A549 (cell line): ENCODE measurements at regions not wholly inside any gene's neighbourhood (a gene's known extent, or its start where the extent isn't known, plus 50 kb on each side); places are given as distances from the start of the nearest gene placed in this dataset.

Experiments used
- ATAC-seq, 2 experiments: fragments of 200-7000 bp in 1 of 2; fragments of >200 bp in 1 of 2; cut with Nextera tagmentation in 1 of 2; cut with Tn5 transposase in 1 of 2; 3 replicates each; pipeline versions ENCODE4 v1.8.0 to v1.9.1; 2018 to 2020; ENCODE audit warnings: mild to moderate bottlenecking in 1 of 2, moderate library complexity in 1 of 2
- CTCF ChIA-PET: fragments of 300-600 bp; sonication (Branson Sonifier 250); formaldehyde crosslinking; extraction: SDS; loops from one replicate; lab custom pipeline; 2021; ENCODE audit warnings: antibody characterized with exemption, inconsistent platforms; lab: Yijun Ruan, JAX
- POLR2A ChIA-PET: fragments of 350-600 bp; formaldehyde crosslinking; extraction: SDS; loops from one replicate; lab custom pipeline; 2021; ENCODE audit warnings: antibody characterized with exemption, inconsistent platforms; lab: Yijun Ruan, JAX
- DNase-seq, 2 experiments: peaks; one replicate each; pipeline versions ENCODE4 v3.0.0 to v3.0.0-alpha.2; 2011 to 2016; ENCODE audit warnings: low read depth in 1 of 2, low spot score in 1 of 2
- FAIRE-seq: peaks from 2 replicates; lab custom pipeline; 2011; peaks lifted over from hg19 to GRCh38; lab: Jason Lieb, UNC
- H3K27ac ChIP-seq, 2 experiments: fragments of >200 bp; sonication (Bioruptor Twin); formaldehyde crosslinking; 3 replicates each; pipeline ENCODE4 v1.5.1; 2016 to 2017
- H3K4me1 ChIP-seq: fragments of >200 bp; sonication (Bioruptor Twin); formaldehyde crosslinking; 3 replicates; pipeline ENCODE4 v1.6.1; 2016
- H3K4me2 ChIP-seq: fragments of >200 bp; sonication (Bioruptor Twin); formaldehyde crosslinking; 3 replicates; pipeline ENCODE4 v1.6.1; 2016
- H3K4me3 ChIP-seq: fragments of >200 bp; sonication (Bioruptor Twin); formaldehyde crosslinking; 3 replicates; pipeline ENCODE4 v1.5.1; 2016
- H3K9me3 ChIP-seq: fragments of >200 bp; sonication (Bioruptor Twin); formaldehyde crosslinking; 3 replicates; pipeline ENCODE4 v1.6.1; 2016
- CEBPB ChIP-seq, 2 experiments: fragments of >200 bp in 1 of 2; sonication (Bioruptor Twin) in 1 of 2; formaldehyde crosslinking in 1 of 2; IDR thresholded peaks; 2 replicates each; pipeline ENCODE4 v1.6.1; 2012 to 2016
- EP300 ChIP-seq, 2 experiments: fragments of >200 bp; sonication (Bioruptor Twin); formaldehyde crosslinking; IDR thresholded peaks; 2 replicates in 1 of 2; 3 replicates in 1 of 2; pipeline ENCODE4 v1.6.1; 2016 to 2017
- FOSL2 ChIP-seq, 2 experiments: fragments of 450-650 bp in 1 of 2; fragments of >200 bp in 1 of 2; sonication (Bioruptor Twin) in 1 of 2; formaldehyde crosslinking; IDR thresholded peaks; 2 replicates each; pipeline versions ENCODE4 v1.5.0 to v1.6.1; 2016 to 2020; ENCODE audit warnings: mild to moderate bottlenecking in 1 of 2, moderate library complexity in 1 of 2
- FOXS1 ChIP-seq: fragments of 250-450 bp; sonication (Bioruptor Pico); IDR thresholded peaks from 2 replicates; pipeline ENCODE4 v1.5.0; 2020; ENCODE audit warnings: mild to moderate bottlenecking, moderate library complexity
- HES2 ChIP-seq: fragments of >200 bp; sonication (Bioruptor Twin); formaldehyde crosslinking; IDR thresholded peaks from 2 replicates; pipeline ENCODE4 v1.6.1; 2016
- HMGXB4 ChIP-seq: fragments of 250-450 bp; sonication (Bioruptor Pico); IDR thresholded peaks from 2 replicates; pipeline ENCODE4 v1.5.0; 2021; ENCODE audit warnings: mild to moderate bottlenecking, moderate library complexity, borderline replicate concordance
- MAFK ChIP-seq: fragments of 450-650 bp; IDR thresholded peaks from 2 replicates; pipeline ENCODE4 v1.6.1; 2014; ENCODE audit not compliant: partially characterized antibody
- MYC ChIP-seq: IDR thresholded peaks from 2 replicates; pipeline ENCODE4 v1.6.1; 2012; ENCODE audit warnings: mild to moderate bottlenecking, inconsistent platforms, low read length, improper control_type of control experiment, borderline replicate concordance
- NFE2L2 ChIP-seq: fragments of 150-350 bp; conservative IDR thresholded peaks from 2 replicates; pipeline ENCODE4 v1.6.1; 2014; ENCODE audit warnings: low read length
- RAD21 ChIP-seq, 2 experiments: fragments of >200 bp in 1 of 2; sonication (Bioruptor Twin) in 1 of 2; formaldehyde crosslinking in 1 of 2; IDR thresholded peaks in 1 of 2; conservative IDR thresholded peaks in 1 of 2; 2 replicates in 1 of 2; 3 replicates in 1 of 2; pipeline ENCODE4 v1.6.1; 2012 to 2018; ENCODE audit warnings: inconsistent platforms in 1 of 2
- RARB ChIP-seq: fragments of 250-450 bp; sonication (Bioruptor Pico); IDR thresholded peaks from 2 replicates; pipeline ENCODE4 v1.8.0; 2021; ENCODE audit warnings: mild to moderate bottlenecking, moderate library complexity
- REST ChIP-seq: fragments of 200-600 bp; sonication (generic); IDR thresholded peaks from 2 replicates; pipeline ENCODE4 v1.6.1; 2016; ENCODE audit warnings: antibody characterized with exemption, mild to moderate bottlenecking, moderate library complexity
- SMC3 ChIP-seq: fragments of >200 bp; sonication (Bioruptor Twin); formaldehyde crosslinking; IDR thresholded peaks from 3 replicates; pipeline ENCODE4 v1.6.1; 2018; ENCODE audit warnings: inconsistent platforms
- ZNF302 ChIP-seq: fragments of 250-450 bp; sonication (Bioruptor Pico); IDR thresholded peaks from 2 replicates; pipeline ENCODE4 v1.9.0; 2021; ENCODE audit warnings: inconsistent platforms, mild to moderate bottlenecking, moderate library complexity
- WGBS: methylation state at CpG from one replicate; pipeline ENCODE4 v1.1.6; 2017; ENCODE audit errors: missing lambda C conversion rate; 5-methylcytosine and 5-hydroxymethylcytosine counted together

- Histone ChIP-seq H3K4me1 (peaks cover 24% of the 10 kb centered on the region), H3K4me3 (no peak overlapping the region), H3K4me2 (peak overlapping the region; percentile 36), H3K9me3 (no peaks in the 10 kb centered on the region), H3K27ac (peak overlapping the region; percentile 38 to 71)
- no peak for FAIRE-seq
- peak in 1 of 2 experiments; percentile 53; a peak in 3 of 6 replicates for ATAC-seq
- 76% methylated on average over 9 of the region's 9 CpGs for WGBS
- peak in 1 of 2 experiments; percentile 42 for DNase-seq
- ChIA-PET POLR2A (no interaction called here), CTCF (interaction anchor here (1.3 to 2.2 kb wide), 3 partner anchors 9 to 14 kb away, joined by 3 to 10 read pairs (median 3); no protein-coding TSS in a partner anchor)
- no peak for TF ChIP-seq SMC3
- no peak for TF ChIP-seq FOXS1 (CRISPR knock-in tag)
- peak; percentile 60 for TF ChIP-seq NFE2L2
- TF ChIP-seq REST = no peak
- TF ChIP-seq FOSL2 (IDR thresholded peaks at IDR 0.05) = no peak
- peak; percentile 76 for TF ChIP-seq FOSL2 (CRISPR knock-in tag; IDR thresholded peaks at IDR 0.05)
- TF ChIP-seq MAFK = peak; percentile 82
- peak in 1 of 2 experiments; percentile 18; a peak in 2 of 5 replicates for TF ChIP-seq RAD21 (conservative IDR thresholded peaks at IDR 0.05 in 1 of 2, IDR thresholded peaks at IDR 0.05 in 1 of 2)
Measured at GRCh38 chr5:17412760-17413671, 85.0 kb upstream of the TAF11L2 start.

DNA sequence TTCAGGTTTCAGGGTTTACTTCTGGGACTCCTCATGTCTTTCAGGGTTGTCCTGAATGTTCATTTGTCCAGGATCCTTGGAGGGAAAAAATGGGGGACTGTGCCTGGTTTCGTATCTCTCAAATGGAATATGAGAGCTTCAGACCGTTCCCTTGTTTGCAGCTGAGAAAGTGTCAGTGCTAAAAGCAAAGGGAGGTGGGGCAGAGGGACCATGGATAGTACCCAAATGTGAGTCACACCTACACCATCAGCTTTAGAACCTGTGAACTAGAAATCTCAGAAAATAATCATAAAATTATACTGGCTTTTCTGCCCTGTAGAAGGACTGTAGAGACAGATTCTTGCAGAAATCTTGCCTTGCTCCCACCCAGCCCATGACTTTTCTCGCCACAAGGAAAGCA, 84.3 kb upstream of the TAF11L2 start:
- peak overlapping the region; percentile 36 for H3K4me2 ChIP-seq
- no peak for DNase-seq
- 79% methylated on average over 3 of the region's 3 CpGs for WGBS
- TF ChIP-seq HMGXB4 (CRISPR knock-in tag) = no peak
- TF ChIP-seq EP300 (IDR thresholded peaks at IDR 0.05) = no peak
- no peak for TF ChIP-seq ZNF302 (CRISPR knock-in tag)
- TF ChIP-seq RARB = no peak
- TF ChIP-seq HES2 = no peak
- TF ChIP-seq CEBPB (IDR thresholded peaks at IDR 0.05) = no peak
- no peak for TF ChIP-seq MYC
- TF ChIP-seq, all 56 proteins: peak for 0
- H3K9me3 ChIP-seq = no peaks in the 10 kb centered on the region
- ATAC-seq (peak in 1 of 2 experiments; percentile 25; a peak in 3 of 6 replicates), FAIRE-seq (no peak)
- peaks cover 24% of the 10 kb centered on the region for H3K4me1 ChIP-seq
- H3K4me3 ChIP-seq = no peak overlapping the region
- POLR2A ChIA-PET = no interaction called here
- CTCF ChIA-PET = interaction anchor here (1.0 to 2.2 kb wide), 3 partner anchors 12 to 198 kb away, joined by 3 to 10 read pairs (median 4); no protein-coding TSS in a partner anchor
- peak overlapping the region; percentile 38 to 71 for H3K27ac ChIP-seq
